Adrenal gland (tissue), 5 donors: ENCODE measurements at regions not wholly inside any gene's neighbourhood (a gene's known extent, or its start where the extent isn't known, plus 50 kb on each side); places are given as distances from the start of the nearest gene placed in this dataset.

Experiments used
- CTCF ChIP-seq, 6 experiments: fragments of 450-650 bp in 4 of 6; fragments of 200-600 bp in 2 of 6; sonication (generic) in 1 of 6; IDR thresholded peaks; 1 replicate in 5 of 6; 2 replicates in 1 of 6; pipeline versions ENCODE4 v1.5.1 to v1.8.0; 2016 to 2021; ENCODE audit warnings: antibody characterized with exemption in 6 of 6, mild to moderate bottlenecking in 2 of 6, moderate library complexity in 1 of 6
- POLR2A ChIP-seq, 2 donors: fragments of 450-650 bp; IDR thresholded peaks; one replicate each; pipeline ENCODE4 v1.6.1; 2017; ENCODE audit warnings: antibody characterized with exemption in 2 of 2, mild to moderate bottlenecking in 2 of 2, moderate library complexity in 1 of 2
- donor health status: DM: no; HTN: no; CAD: no.

GRCh38 chr5:60417500-60418181 lies 282.3 kb downstream of the DEPDC1B start:
- TF ChIP-seq CTCF (IDR thresholded peaks at IDR 0.05) (no peak), POLR2A (IDR thresholded peaks at IDR 0.05) (no peak)
